MCF 10A (cell line): ENCODE measurements at regions not wholly inside any gene's neighbourhood (a gene's known extent, or its start where the extent isn't known, plus 50 kb on each side); places are given as distances from the start of the nearest gene placed in this dataset.

Experiments used
- BruUV-seq: library from RNA; stranded (reverse); fragments of 400-500 nt; replicated peaks from 2 replicates; lab custom pipeline; 2021; lab: Mats Ljungman, UMichigan
- CTCF ChIA-PET: fragments of 300-600 bp; sonication (Branson Sonifier 250); formaldehyde crosslinking; extraction: SDS; loops from one replicate; lab custom pipeline; 2021; ENCODE audit warnings: antibody characterized with exemption, inconsistent platforms; lab: Yijun Ruan, JAX
- POLR2A ChIA-PET: fragments of 300-600, 350-650 bp; sonication (Branson Sonifier 250); formaldehyde crosslinking; extraction: SDS; loops from one replicate; lab custom pipeline; 2020; ENCODE audit warnings: antibody characterized with exemption, inconsistent platforms; lab: Yijun Ruan, JAX
- DNase-seq: peaks from one replicate; pipeline ENCODE4 v3.0.0-alpha.2; 2018; ENCODE audit not compliant: unreplicated experiment
- H3K27ac Mint-ChIP-seq: one replicate; pipeline ENCODE4 v1.8.0; 2022; ENCODE audit warnings: mild to moderate bottlenecking, low read depth, mixed read lengths; ENCODE audit not compliant: unreplicated experiment
- H3K27me3 Mint-ChIP-seq: one replicate; pipeline ENCODE4 v1.8.0; 2022; ENCODE audit warnings: mixed read lengths; ENCODE audit not compliant: insufficient read depth, unreplicated experiment
- H3K36me3 Mint-ChIP-seq: one replicate; pipeline ENCODE4 v1.8.0; 2022; ENCODE audit warnings: mild to moderate bottlenecking, moderate library complexity, mixed read lengths; ENCODE audit not compliant: insufficient read depth, unreplicated experiment
- H3K4me1 Mint-ChIP-seq: one replicate; pipeline ENCODE4 v1.8.0; 2022; ENCODE audit warnings: mixed read lengths; ENCODE audit not compliant: insufficient read depth, unreplicated experiment
- H3K4me3 Mint-ChIP-seq: one replicate; pipeline ENCODE4 v1.8.0; 2022; ENCODE audit warnings: mild to moderate bottlenecking, moderate library complexity, mixed read lengths; ENCODE audit not compliant: unreplicated experiment
- H3K9me3 Mint-ChIP-seq: one replicate; pipeline ENCODE4 v1.8.0; 2022; ENCODE audit warnings: mixed read lengths; ENCODE audit not compliant: unreplicated experiment
- CTCF ChIP-seq: fragments of 200-600 bp; IDR thresholded peaks from one replicate; pipeline ENCODE4 v1.8.0; 2022; ENCODE audit warnings: antibody characterized with exemption, mild to moderate bottlenecking; ENCODE audit not compliant: unreplicated experiment
- intact Hi-C: fragments of 100-400 bp; cut with micrococcal nuclease; formaldehyde crosslinking; loops from 2 replicates; pipeline ENCODE4 v1.14.1; 2022

DNA sequence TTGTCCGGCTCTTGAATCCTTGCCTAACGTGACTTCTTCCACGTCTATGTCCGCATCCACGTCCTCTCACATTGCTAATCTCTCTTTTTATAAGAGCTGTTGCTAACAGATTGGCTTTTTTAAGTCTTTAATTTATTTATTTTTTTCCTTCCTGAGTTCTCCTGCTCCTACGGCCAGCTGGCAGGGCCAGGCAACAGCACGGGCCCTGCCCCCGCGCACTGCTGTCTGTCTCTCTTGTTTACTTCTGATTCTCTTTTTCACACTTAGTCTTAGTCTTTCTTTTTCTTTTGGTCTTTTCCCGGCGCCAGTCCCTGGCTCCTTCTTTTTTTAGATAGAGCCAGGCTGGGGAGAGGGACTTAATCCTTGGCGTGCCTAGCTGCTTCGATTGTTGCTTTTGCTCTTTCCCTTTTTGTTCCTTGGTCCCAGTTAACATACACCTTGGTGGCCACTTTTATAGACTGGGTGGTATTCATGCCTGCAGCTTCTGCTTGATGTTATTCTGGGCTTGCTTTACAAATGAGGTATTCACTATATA is 53.2 kb upstream of the RBMX start:
- no TSS peak for BruUV-seq
- H3K4me3 Mint-ChIP-seq, result no peak overlapping the region
- no peak for TF ChIP-seq CTCF
- H3K36me3 Mint-ChIP-seq, result no peaks in the 10 kb centered on the region
- intact Hi-C loops, result no loop called here
- no peak overlapping the region for H3K27ac Mint-ChIP-seq
- H3K4me1 Mint-ChIP-seq, result no peaks in the 10 kb centered on the region
- POLR2A ChIA-PET, result no interaction called here
- CTCF ChIA-PET, result interaction anchor here (0.6 kb wide), 1 partner anchor 927 kb away, joined by 3 read pairs; no protein-coding TSS in a partner anchor
- no peaks in the 10 kb centered on the region for H3K27me3 Mint-ChIP-seq
- no peak for DNase-seq
- H3K9me3 Mint-ChIP-seq, result peaks cover 6% of the 10 kb centered on the region

DNA sequence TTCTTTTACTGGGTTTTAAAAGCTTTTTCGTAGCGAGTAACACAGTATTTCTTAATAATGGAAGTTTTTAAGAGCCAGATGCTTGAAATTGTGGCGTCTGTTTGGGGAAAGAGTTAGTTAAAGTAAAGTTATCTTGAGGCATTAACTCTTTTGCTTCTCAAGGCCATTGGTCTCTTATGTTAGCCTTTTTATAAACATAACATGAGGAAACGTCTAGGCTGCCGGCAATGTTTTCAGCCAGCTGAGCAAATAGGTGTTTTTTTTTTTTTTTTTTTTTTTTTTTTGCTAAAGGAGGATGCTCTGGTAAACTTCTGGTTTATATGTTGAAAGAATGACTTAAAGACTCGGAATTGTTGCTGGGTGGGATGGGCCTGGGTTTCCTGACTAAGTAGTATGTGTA is 51.1 kb upstream of the RBMX start:
- H3K27me3 Mint-ChIP-seq, result no peaks in the 10 kb centered on the region
- TF ChIP-seq CTCF, result no peak
- no peak overlapping the region for H3K4me3 Mint-ChIP-seq
- DNase-seq, result no peak
- H3K9me3 Mint-ChIP-seq, result peaks cover 6% of the 10 kb centered on the region
- H3K36me3 Mint-ChIP-seq, result no peaks in the 10 kb centered on the region
- intact Hi-C loops, result no loop called here
- no TSS peak for BruUV-seq
- H3K27ac Mint-ChIP-seq, result no peak overlapping the region
- H3K4me1 Mint-ChIP-seq, result no peaks in the 10 kb centered on the region
- ChIA-PET POLR2A (no interaction called here), CTCF (interaction anchor here (0.5 to 0.6 kb wide), 2 partner anchors 30 to 224 kb away, joined by 3 read pairs; no protein-coding TSS in a partner anchor)
